Neural cell (in vitro differentiated cells): ENCODE measurements at regions not wholly inside any gene's neighbourhood (a gene's known extent, or its start where the extent isn't known, plus 50 kb on each side); places are given as distances from the start of the nearest gene placed in this dataset.

Source experiments
- H2AFZ ChIP-seq: fragments of 200-600, 300-800 bp; sonication (generic), shearing (Covaris generic); 2 replicates; pipeline ENCODE4 v1.6.0; 2014; ENCODE audit warnings: low read depth, mild to moderate bottlenecking, antibody characterized with exemption, low read length, moderate library complexity
- H3F3A ChIP-seq: fragments of 200-600 bp; shearing (Covaris generic); 2 replicates; pipeline ENCODE4 v1.6.1; 2016; ENCODE audit warnings: mild to moderate bottlenecking, moderate library complexity, mixed read lengths, antibody characterized with exemption, low read length; ENCODE audit not compliant: insufficient read depth, poor library complexity, severe bottlenecking
- H3K27ac ChIP-seq: fragments of 200-600, 300-800 bp; sonication (generic), shearing (Covaris generic); 2 replicates; pipeline ENCODE4 v1.5.1; 2014; ENCODE audit warnings: mild to moderate bottlenecking, low read length, moderate library complexity
- H3K27me3 ChIP-seq: fragments of 300-800, 200-600 bp; sonication (generic), shearing (Covaris generic); 2 replicates; pipeline ENCODE4 v1.6.0; 2014; ENCODE audit warnings: mild to moderate bottlenecking, low read depth, low read length, moderate library complexity; ENCODE audit not compliant: insufficient read depth
- H3K36me3 ChIP-seq: fragments of 300-800, 200-600 bp; sonication (generic), shearing (Covaris generic); 2 replicates; pipeline ENCODE4 v1.5.1; 2014; ENCODE audit warnings: mild to moderate bottlenecking, antibody characterized with exemption, low read length, moderate library complexity; ENCODE audit not compliant: insufficient read depth
- H3K4me2 ChIP-seq: fragments of 300-800, 200-600 bp; sonication (generic), shearing (Covaris generic); 2 replicates; pipeline ENCODE4 v1.6.0; 2014; ENCODE audit warnings: mild to moderate bottlenecking, low read length
- H3K4me3 ChIP-seq: fragments of 300-800, 200-600 bp; sonication (generic), shearing (Covaris generic); 2 replicates; pipeline ENCODE4 v1.5.1; 2014; ENCODE audit warnings: mild to moderate bottlenecking, low read length, moderate library complexity
- H3K79me2 ChIP-seq: fragments of 200-600 bp; shearing (Covaris generic); replicated peaks from 2 replicates; pipeline ENCODE4 v1.6.0; 2014; ENCODE audit warnings: mild to moderate bottlenecking, low read length, moderate library complexity; ENCODE audit not compliant: insufficient read depth
- H3K9ac ChIP-seq: fragments of 300-800, 200-600 bp; sonication (generic), shearing (Covaris generic); 2 replicates; pipeline ENCODE4 v1.6.1; 2016; ENCODE audit warnings: mild to moderate bottlenecking, low read length, mixed read lengths
- H3K9me2 ChIP-seq: fragments of 200-600 bp; shearing (Covaris generic); 2 replicates; pipeline ENCODE4 v1.6.1; 2016; ENCODE audit warnings: mild to moderate bottlenecking, low read length, mixed read lengths; ENCODE audit not compliant: insufficient read depth
- H3K9me3 ChIP-seq: fragments of 200-600, 300-800 bp; sonication (generic), shearing (Covaris generic); 2 replicates; pipeline ENCODE4 v1.6.1; 2016; ENCODE audit warnings: mild to moderate bottlenecking, mixed run types, low read length, moderate library complexity, mixed read lengths
- H4K20me1 ChIP-seq: fragments of 200-600 bp; shearing (Covaris generic); 2 replicates; pipeline ENCODE4 v1.6.1; 2016; ENCODE audit warnings: mild to moderate bottlenecking, mixed run types; ENCODE audit not compliant: insufficient read depth
- EP300 ChIP-seq: fragments of 450-650 bp; conservative IDR thresholded peaks from 2 replicates; pipeline ENCODE4 v1.6.1; 2014; ENCODE audit warnings: antibody characterized with exemption, mild to moderate bottlenecking, moderate library complexity; ENCODE audit not compliant: poor library complexity, severe bottlenecking
- EZH2 ChIP-seq: fragments of 200-600, 300-800 bp; shearing (Covaris generic), sonication (generic); IDR thresholded peaks from 2 replicates; pipeline ENCODE4 v1.6.1; 2014; ENCODE audit warnings: antibody characterized with exemption, low read length, borderline replicate concordance, mild to moderate bottlenecking; ENCODE audit not compliant: insufficient read depth, poor library complexity, severe bottlenecking
- MXI1 ChIP-seq: fragments of 450-650 bp; conservative IDR thresholded peaks from 2 replicates; pipeline ENCODE4 v1.6.1; 2014; ENCODE audit warnings: antibody characterized with exemption, mild to moderate bottlenecking; ENCODE audit not compliant: poor library complexity, severe bottlenecking
- POLR2AphosphoS5 ChIP-seq: IDR thresholded peaks from 2 replicates; pipeline ENCODE4 v1.6.1; 2012
- RAD21 ChIP-seq: fragments of 450-650 bp; conservative IDR thresholded peaks from 2 replicates; pipeline ENCODE4 v1.6.1; 2014; ENCODE audit warnings: antibody characterized with exemption, mild to moderate bottlenecking, moderate library complexity
- SMC3 ChIP-seq: fragments of 450-650 bp; conservative IDR thresholded peaks from 2 replicates; pipeline ENCODE4 v1.6.1; 2014; ENCODE audit warnings: antibody characterized with exemption, mild to moderate bottlenecking, moderate library complexity; ENCODE audit not compliant: poor library complexity
- TAF1 ChIP-seq: IDR thresholded peaks from 2 replicates; pipeline ENCODE4 v1.6.1; 2012; ENCODE audit warnings: low read depth
- TF ChIP-seq, protein P1 (sequence below): fragments of 450-650 bp; IDR thresholded peaks from 2 replicates; pipeline ENCODE4 v1.5.1; 2014; ENCODE audit warnings: antibody characterized with exemption, mild to moderate bottlenecking, moderate library complexity; ENCODE audit not compliant: poor library complexity, severe bottlenecking
- TF ChIP-seq, protein P2 (sequence below): IDR thresholded peaks from 2 replicates; pipeline ENCODE4 v1.6.1; 2012; ENCODE audit warnings: borderline replicate concordance

DNA sequence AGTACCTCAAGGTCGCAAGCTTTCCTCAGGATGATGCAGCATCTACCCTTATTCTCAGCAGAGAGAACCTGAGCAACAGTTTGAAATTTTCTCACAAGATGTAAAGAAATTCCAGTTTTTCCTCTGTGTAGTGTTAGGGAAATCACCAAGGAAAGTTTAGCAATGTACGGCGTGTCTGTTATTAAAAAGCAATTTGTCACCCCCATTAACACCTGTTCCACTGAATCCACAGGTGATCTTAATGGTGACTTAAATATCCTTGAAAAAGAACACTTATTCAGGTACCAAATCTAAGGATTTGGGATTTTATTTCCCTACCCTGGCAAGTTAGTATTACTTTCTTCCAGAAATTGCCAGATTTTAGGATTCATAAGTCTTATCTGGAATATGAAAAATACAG lies 77.9 kb upstream of the ATP10B start:
- H3K36me3 ChIP-seq: no peaks in the 10 kb centered on the region
- H2AFZ ChIP-seq: no peak overlapping the region
- H3K27ac ChIP-seq: no peak overlapping the region
- H4K20me1 ChIP-seq: no peaks in the 10 kb centered on the region
- no peak for TF ChIP-seq RAD21
- TF ChIP-seq SMC3: no peak
- TF ChIP-seq TAF1: no peak
- TF ChIP-seq, protein P1, sequence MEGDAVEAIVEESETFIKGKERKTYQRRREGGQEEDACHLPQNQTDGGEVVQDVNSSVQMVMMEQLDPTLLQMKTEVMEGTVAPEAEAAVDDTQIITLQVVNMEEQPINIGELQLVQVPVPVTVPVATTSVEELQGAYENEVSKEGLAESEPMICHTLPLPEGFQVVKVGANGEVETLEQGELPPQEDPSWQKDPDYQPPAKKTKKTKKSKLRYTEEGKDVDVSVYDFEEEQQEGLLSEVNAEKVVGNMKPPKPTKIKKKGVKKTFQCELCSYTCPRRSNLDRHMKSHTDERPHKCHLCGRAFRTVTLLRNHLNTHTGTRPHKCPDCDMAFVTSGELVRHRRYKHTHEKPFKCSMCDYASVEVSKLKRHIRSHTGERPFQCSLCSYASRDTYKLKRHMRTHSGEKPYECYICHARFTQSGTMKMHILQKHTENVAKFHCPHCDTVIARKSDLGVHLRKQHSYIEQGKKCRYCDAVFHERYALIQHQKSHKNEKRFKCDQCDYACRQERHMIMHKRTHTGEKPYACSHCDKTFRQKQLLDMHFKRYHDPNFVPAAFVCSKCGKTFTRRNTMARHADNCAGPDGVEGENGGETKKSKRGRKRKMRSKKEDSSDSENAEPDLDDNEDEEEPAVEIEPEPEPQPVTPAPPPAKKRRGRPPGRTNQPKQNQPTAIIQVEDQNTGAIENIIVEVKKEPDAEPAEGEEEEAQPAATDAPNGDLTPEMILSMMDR: no peak
- no peak for TF ChIP-seq MXI1
- no peak for TF ChIP-seq EZH2
- no peak for TF ChIP-seq POLR2AphosphoS5
- TF ChIP-seq, protein P2, sequence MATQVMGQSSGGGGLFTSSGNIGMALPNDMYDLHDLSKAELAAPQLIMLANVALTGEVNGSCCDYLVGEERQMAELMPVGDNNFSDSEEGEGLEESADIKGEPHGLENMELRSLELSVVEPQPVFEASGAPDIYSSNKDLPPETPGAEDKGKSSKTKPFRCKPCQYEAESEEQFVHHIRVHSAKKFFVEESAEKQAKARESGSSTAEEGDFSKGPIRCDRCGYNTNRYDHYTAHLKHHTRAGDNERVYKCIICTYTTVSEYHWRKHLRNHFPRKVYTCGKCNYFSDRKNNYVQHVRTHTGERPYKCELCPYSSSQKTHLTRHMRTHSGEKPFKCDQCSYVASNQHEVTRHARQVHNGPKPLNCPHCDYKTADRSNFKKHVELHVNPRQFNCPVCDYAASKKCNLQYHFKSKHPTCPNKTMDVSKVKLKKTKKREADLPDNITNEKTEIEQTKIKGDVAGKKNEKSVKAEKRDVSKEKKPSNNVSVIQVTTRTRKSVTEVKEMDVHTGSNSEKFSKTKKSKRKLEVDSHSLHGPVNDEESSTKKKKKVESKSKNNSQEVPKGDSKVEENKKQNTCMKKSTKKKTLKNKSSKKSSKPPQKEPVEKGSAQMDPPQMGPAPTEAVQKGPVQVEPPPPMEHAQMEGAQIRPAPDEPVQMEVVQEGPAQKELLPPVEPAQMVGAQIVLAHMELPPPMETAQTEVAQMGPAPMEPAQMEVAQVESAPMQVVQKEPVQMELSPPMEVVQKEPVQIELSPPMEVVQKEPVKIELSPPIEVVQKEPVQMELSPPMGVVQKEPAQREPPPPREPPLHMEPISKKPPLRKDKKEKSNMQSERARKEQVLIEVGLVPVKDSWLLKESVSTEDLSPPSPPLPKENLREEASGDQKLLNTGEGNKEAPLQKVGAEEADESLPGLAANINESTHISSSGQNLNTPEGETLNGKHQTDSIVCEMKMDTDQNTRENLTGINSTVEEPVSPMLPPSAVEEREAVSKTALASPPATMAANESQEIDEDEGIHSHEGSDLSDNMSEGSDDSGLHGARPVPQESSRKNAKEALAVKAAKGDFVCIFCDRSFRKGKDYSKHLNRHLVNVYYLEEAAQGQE: no peak
- TF ChIP-seq EP300: no peak
- no peaks in the 10 kb centered on the region for H3K9me2 ChIP-seq
- H3K4me3 ChIP-seq: no peak overlapping the region
- no peaks in the 10 kb centered on the region for H3K79me2 ChIP-seq
- H3K9ac ChIP-seq: no peak overlapping the region
- no peak overlapping the region for H3K4me2 ChIP-seq
- no peaks in the 10 kb centered on the region for H3F3A ChIP-seq
- H3K9me3 ChIP-seq: no peaks in the 10 kb centered on the region
- H3K27me3 ChIP-seq: no peaks in the 10 kb centered on the region

DNA sequence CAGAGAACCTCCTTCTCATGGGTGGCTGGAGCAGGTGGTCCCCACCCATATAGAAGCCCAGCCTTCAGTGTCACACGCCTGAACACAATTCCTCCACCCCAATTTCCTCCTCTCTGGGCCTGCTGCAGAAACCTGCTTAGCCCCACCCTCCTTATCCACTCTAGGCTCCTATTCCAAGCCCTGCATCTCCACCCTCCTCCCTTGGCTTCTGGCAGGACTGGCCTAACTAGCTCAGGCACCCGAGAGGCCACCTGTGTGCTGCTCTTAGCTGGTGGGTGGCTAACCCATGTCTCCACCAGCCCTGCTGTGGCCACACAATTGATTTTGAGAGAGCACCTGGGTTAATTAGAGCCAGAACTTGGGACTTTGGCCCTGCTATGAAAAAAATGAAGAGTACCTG lies 77.3 kb upstream of the ATP10B start:
- Histone ChIP-seq H3K27me3 (no peaks in the 10 kb centered on the region), H3K36me3 (no peaks in the 10 kb centered on the region), H2AFZ (no peak overlapping the region), H3K9ac (no peak overlapping the region), H3K27ac (no peak overlapping the region), H4K20me1 (no peaks in the 10 kb centered on the region), H3K4me2 (no peak overlapping the region), H3K9me2 (no peaks in the 10 kb centered on the region), H3K4me3 (no peak overlapping the region), H3F3A (no peaks in the 10 kb centered on the region), H3K79me2 (no peaks in the 10 kb centered on the region), H3K9me3 (no peaks in the 10 kb centered on the region)
- TF ChIP-seq, protein P1: no peak
- TF ChIP-seq SMC3 (no peak), EZH2 (no peak), MXI1 (no peak), TAF1 (no peak), RAD21 (no peak), POLR2AphosphoS5 (no peak), EP300 (no peak)
- TF ChIP-seq, protein P2: no peak
